Body of pancreas (tissue), 4 donors: ENCODE measurements at regions not wholly inside any gene's neighbourhood (a gene's known extent, or its start where the extent isn't known, plus 50 kb on each side); places are given as distances from the start of the nearest gene placed in this dataset.

Experiments
- CTCF ChIP-seq, 7 experiments: fragments of 450-650 bp in 4 of 7; fragments of 200-600 bp in 3 of 7; sonication (generic) in 3 of 7; IDR thresholded peaks; one replicate each; pipeline ENCODE4 v1.5.1; 2016 to 2019; ENCODE audit warnings: antibody characterized with exemption in 7 of 7
- POLR2A ChIP-seq, 3 donors: fragments of 450-650 bp; IDR thresholded peaks; one replicate each; pipeline ENCODE4 v1.6.1; 2016; ENCODE audit warnings: antibody characterized with exemption in 3 of 3, mild to moderate bottlenecking in 2 of 3

GRCh38 chr3:68428495-68428894 is 503.9 kb downstream of the TAFA4 start:
- no peak for TF ChIP-seq POLR2A (IDR thresholded peaks at IDR 0.05)
- no peak for TF ChIP-seq CTCF (IDR thresholded peaks at IDR 0.05)
